Endothelial cell of umbilical vein (primary cell): ENCODE measurements at regions not wholly inside any gene's neighbourhood (a gene's known extent, or its start where the extent isn't known, plus 50 kb on each side); places are given as distances from the start of the nearest gene placed in this dataset.

Experiments used
- BruUV-seq: library from RNA; stranded (reverse); fragments of 400-500 nt; replicated peaks from 2 replicates; lab custom pipeline; 2021; lab: Mats Ljungman, UMichigan
- CTCF ChIA-PET: fragments of 300-600, 350-600 bp; sonication (Branson Sonifier 250); formaldehyde crosslinking; loops from one replicate; lab custom pipeline; 2021; ENCODE audit warnings: antibody characterized with exemption, inconsistent platforms; lab: Charles Lee
- POLR2A ChIA-PET: fragments of 300-600, 350-600 bp; sonication (Branson Sonifier 250); formaldehyde crosslinking; loops from one replicate; lab custom pipeline; 2021; ENCODE audit warnings: antibody characterized with exemption, inconsistent platforms; lab: Charles Lee
- DNase-seq: peaks from one replicate; pipeline ENCODE4 v3.0.0-alpha.2; 2011; ENCODE audit warnings: low read depth, low spot score
- FAIRE-seq: peaks from 2 replicates; lab custom pipeline; 2011; peaks lifted over from hg19 to GRCh38; lab: Jason Lieb, UNC
- H2AFZ ChIP-seq: 2 replicates; pipeline ENCODE4 v1.6.0; 2012; ENCODE audit warnings: low read depth, low read length, control low read depth, inconsistent platforms
- H3K27ac ChIP-seq: 2 replicates; pipeline ENCODE4 v1.5.1; 2011; ENCODE audit warnings: low read depth, mild to moderate bottlenecking, control low read depth, low read length, moderate library complexity; ENCODE audit not compliant: insufficient read depth
- H3K27me3 ChIP-seq, 2 experiments: 2 replicates each; pipeline versions ENCODE4 v1.6.0 to v1.6.1; 2011; ENCODE audit warnings: low read length in 2 of 2, mixed read lengths in 1 of 2; ENCODE audit not compliant: control insufficient read depth in 2 of 2, insufficient read depth in 2 of 2
- H3K36me3 ChIP-seq, 2 experiments: 2 replicates in 1 of 2; 3 replicates in 1 of 2; pipeline ENCODE4 v1.5.1; 2011; ENCODE audit warnings: low read length in 2 of 2, mild to moderate bottlenecking in 1 of 2, moderate library complexity in 1 of 2; ENCODE audit not compliant: control insufficient read depth in 2 of 2, insufficient read depth in 2 of 2; ENCODE audit errors: extremely low read depth in 1 of 2
- H3K4me1 ChIP-seq: 3 replicates; pipeline ENCODE4 v1.5.1; 2011; ENCODE audit warnings: mild to moderate bottlenecking, low read length; ENCODE audit not compliant: control insufficient read depth, insufficient read depth; ENCODE audit errors: extremely low read depth
- H3K4me2 ChIP-seq: 2 replicates; pipeline ENCODE4 v1.6.1; 2011; ENCODE audit warnings: low read length, control low read depth, mixed read lengths; ENCODE audit not compliant: insufficient read depth
- H3K4me3 ChIP-seq, 3 experiments: fragments of 200-600 bp in 1 of 3; sonication (generic), shearing (Covaris generic) in 1 of 3; replicated peaks in 1 of 3; 2 replicates each; pipeline ENCODE4 v1.5.1; 2011 to 2016; ENCODE audit warnings: control low read depth in 3 of 3, low read length in 3 of 3, mild to moderate bottlenecking in 2 of 3, inconsistent platforms in 1 of 3, low read depth in 1 of 3, moderate library complexity in 1 of 3; ENCODE audit not compliant: insufficient read depth in 1 of 3
- H3K79me2 ChIP-seq: 2 replicates; pipeline ENCODE4 v1.6.0; 2012; ENCODE audit warnings: low read length, inconsistent platforms; ENCODE audit not compliant: control insufficient read depth, insufficient read depth
- H3K9ac ChIP-seq: replicated peaks from 2 replicates; pipeline ENCODE3; 2011; ENCODE audit warnings: low read length, control low read depth; ENCODE audit not compliant: insufficient read depth; ENCODE audit errors: extremely low read depth
- H3K9me1 ChIP-seq: replicated peaks from 3 replicates; pipeline ENCODE4 v1.6.0; 2011; ENCODE audit warnings: mild to moderate bottlenecking, low read length; ENCODE audit not compliant: control insufficient read depth, insufficient read depth; ENCODE audit errors: extremely low read depth
- H3K9me3 ChIP-seq: replicated peaks from 2 replicates; pipeline ENCODE4 v1.5.1; 2012; ENCODE audit warnings: low read length, inconsistent platforms; ENCODE audit not compliant: control insufficient read depth, insufficient read depth
- H4K20me1 ChIP-seq: replicated peaks from 2 replicates; pipeline ENCODE3; 2011; ENCODE audit warnings: mild to moderate bottlenecking, low read length; ENCODE audit not compliant: control insufficient read depth, insufficient read depth; ENCODE audit errors: extremely low read depth
- CTCF ChIP-seq, 2 donors: IDR thresholded peaks; 1 replicate in 1 of 2; 2 replicates in 1 of 2; pipeline ENCODE4 v1.5.1; 2011; ENCODE audit warnings: low read length in 2 of 2, mild to moderate bottlenecking in 2 of 2, moderate library complexity in 2 of 2, control low read depth in 1 of 2, inconsistent platforms in 1 of 2, low read depth in 1 of 2; ENCODE audit not compliant: insufficient read depth in 1 of 2; ENCODE audit errors: extremely low read depth in 1 of 2
- EZH2 ChIP-seq: IDR thresholded peaks from 2 replicates; pipeline ENCODE4 v1.6.1; 2012; ENCODE audit warnings: borderline replicate concordance, low read depth, mild to moderate bottlenecking, moderate library complexity, low read length, inconsistent platforms; ENCODE audit not compliant: severe bottlenecking
- FOS ChIP-seq: IDR thresholded peaks from 2 replicates; pipeline ENCODE4 v1.6.1; 2011; ENCODE audit warnings: mild to moderate bottlenecking, low read length, moderate library complexity, borderline replicate concordance; ENCODE audit not compliant: insufficient read depth
- GATA2 ChIP-seq: IDR thresholded peaks from 2 replicates; pipeline ENCODE4 v1.7.0; 2011; ENCODE audit warnings: low read depth, mild to moderate bottlenecking, moderate library complexity, mixed read lengths, low read length; ENCODE audit not compliant: insufficient read length, insufficient read depth
- JUN ChIP-seq: IDR thresholded peaks from 2 replicates; pipeline ENCODE4 v1.6.1; 2011; ENCODE audit warnings: borderline replicate concordance, low read depth; ENCODE audit not compliant: insufficient read length, insufficient read depth
- MAX ChIP-seq: IDR thresholded peaks from 2 replicates; pipeline ENCODE4 v1.6.1; 2011; ENCODE audit not compliant: insufficient read depth, insufficient read length
- MYC ChIP-seq: IDR thresholded peaks from one replicate; pipeline ENCODE4 v1.6.1; 2011; ENCODE audit warnings: mild to moderate bottlenecking, low read depth, low read length
- POLR2A ChIP-seq: IDR thresholded peaks from 2 replicates; pipeline ENCODE4 v1.6.1; 2012; ENCODE audit warnings: low read depth, mild to moderate bottlenecking, control low read depth, low read length
- POLR2AphosphoS5 ChIP-seq: IDR thresholded peaks from 2 replicates; pipeline ENCODE4 v1.6.1; 2012; ENCODE audit warnings: low read depth, mild to moderate bottlenecking, control low read depth, low read length, moderate library complexity; ENCODE audit not compliant: insufficient read depth
- dilution Hi-C: fragments of 300-500 bp; cut with MboI; formaldehyde crosslinking; loops from one replicate; pipeline ENCODE4 v1.15.0; 2019; ENCODE audit warnings: low sequenced_read_pairs; ENCODE audit not compliant: extremely low pct_ligation_motif_present
- intact Hi-C: fragments of 100-400 bp; cut with micrococcal nuclease; formaldehyde crosslinking; loops from one replicate; pipeline ENCODE4 v1.10.0; 2022

GRCh38 chr11:37525336-37525735, 927.3 kb upstream of the RAG2 start:
- no peaks in the 10 kb centered on the region for H4K20me1 ChIP-seq
- no peaks in the 10 kb centered on the region for H3K79me2 ChIP-seq
- FAIRE-seq: no peak
- BruUV-seq: no TSS peak
- no peak overlapping the region for H2AFZ ChIP-seq
- H3K27me3 ChIP-seq: no peaks in the 10 kb centered on the region
- H3K9me3 ChIP-seq: no peaks in the 10 kb centered on the region
- no peak overlapping the region for H3K4me3 ChIP-seq
- no peak overlapping the region for H3K9ac ChIP-seq
- H3K36me3 ChIP-seq: no peaks in the 10 kb centered on the region
- H3K27ac ChIP-seq: no peak overlapping the region
- TF ChIP-seq JUN: no peak
- no peak for TF ChIP-seq MAX
- TF ChIP-seq CTCF (IDR thresholded peaks at IDR 0.05; ENCODE audit: extremely low read depth in 1 of 2, insufficient read depth in 1 of 2, low read depth in 1 of 2, low read length in 2 of 2): no peak
- TF ChIP-seq EZH2: no peak
- no peak for TF ChIP-seq GATA2
- no peak for TF ChIP-seq MYC
- no peak for TF ChIP-seq FOS
- no peak for TF ChIP-seq POLR2AphosphoS5
- TF ChIP-seq POLR2A: no peak
- no peaks in the 10 kb centered on the region for H3K9me1 ChIP-seq
- intact Hi-C loops (no loop called here), dilution Hi-C loops (no loop called here)
- H3K4me2 ChIP-seq: no peak overlapping the region
- no peaks in the 10 kb centered on the region for H3K4me1 ChIP-seq
- no peak for DNase-seq
- CTCF ChIA-PET: no interaction called here
- POLR2A ChIA-PET: no interaction called here
